Activated CD4-positive, alpha-beta T cell treated with anti-CD3 and anti-CD28 coated beads for 36 hours (primary cell): ENCODE measurements at regions not wholly inside any gene's neighbourhood (a gene's known extent, or its start where the extent isn't known, plus 50 kb on each side); places are given as distances from the start of the nearest gene placed in this dataset.
"Not testable (repeated sequence)": the region's sequence is repeated elsewhere in the genome, so short reads cannot be mapped to it uniquely, and the experiment has no call there.

Experiments used
- ATAC-seq: fragments of 200-7000 bp; cut with Tn5 transposase; one replicate; pipeline ENCODE4 v1.10.0; 2021; ENCODE audit warnings: mild to moderate bottlenecking, moderate library complexity
- CTCF ChIA-PET: fragments of 350-600 bp; sonication (Branson Sonifier 250); formaldehyde crosslinking; loops from one replicate; lab custom pipeline; 2021; ENCODE audit warnings: antibody characterized with exemption; lab: Charles Lee
- POLR2A ChIA-PET: fragments of 350-600 bp; sonication (Branson Sonifier 250); formaldehyde crosslinking; loops from one replicate; lab custom pipeline; 2021; ENCODE audit warnings: antibody characterized with exemption, inconsistent platforms; lab: Charles Lee
- DNase-seq: peaks from one replicate; pipeline ENCODE4 v3.0.0-alpha.2; 2020
- H3K27ac Mint-ChIP-seq: one replicate; pipeline ENCODE4 v1.8.0; 2021; ENCODE audit warnings: mixed read lengths
- H3K27me3 Mint-ChIP-seq: one replicate; pipeline ENCODE4 v1.8.0; 2021; ENCODE audit warnings: mixed read lengths
- H3K36me3 Mint-ChIP-seq: one replicate; pipeline ENCODE4 v1.8.0; 2021; ENCODE audit warnings: low read depth, mixed read lengths
- H3K4me1 Mint-ChIP-seq: one replicate; pipeline ENCODE4 v1.8.0; 2021; ENCODE audit warnings: mixed read lengths
- H3K4me3 Mint-ChIP-seq: one replicate; pipeline ENCODE4 v1.8.0; 2021; ENCODE audit warnings: mild to moderate bottlenecking, moderate library complexity, mixed read lengths
- H3K9me3 Mint-ChIP-seq: one replicate; pipeline ENCODE4 v1.8.0; 2021; ENCODE audit warnings: low read depth, mixed read lengths
- intact Hi-C, 2 experiments: fragments of 100-400 bp; cut with DNase I in 1 of 2; cut with micrococcal nuclease in 1 of 2; formaldehyde crosslinking; loops; one replicate each; pipeline versions ENCODE4 v1.14.2 to v1.15.1; 2022 to 2024; cut with DNase I, micrococcal nuclease

GRCh38 chr5:66273121-66273520 is 129.0 kb downstream of the SREK1 start:
- ChIA-PET POLR2A (no interaction called here), CTCF (interaction anchor here (0.9 kb wide), 1 partner anchor 33 kb away, joined by 3 read pairs; no protein-coding TSS in a partner anchor)
- intact Hi-C loops, result no loop called here
- Mint-ChIP-seq H3K4me3 (no peak overlapping the region), H3K36me3 (no peaks in the 10 kb centered on the region), H3K27me3 (peaks cover 12% of the 10 kb centered on the region), H3K4me1 (no peaks in the 10 kb centered on the region), H3K9me3 (no peaks in the 10 kb centered on the region), H3K27ac (no peak overlapping the region)
- DNase-seq (no peak), ATAC-seq (no peak)

DNA sequence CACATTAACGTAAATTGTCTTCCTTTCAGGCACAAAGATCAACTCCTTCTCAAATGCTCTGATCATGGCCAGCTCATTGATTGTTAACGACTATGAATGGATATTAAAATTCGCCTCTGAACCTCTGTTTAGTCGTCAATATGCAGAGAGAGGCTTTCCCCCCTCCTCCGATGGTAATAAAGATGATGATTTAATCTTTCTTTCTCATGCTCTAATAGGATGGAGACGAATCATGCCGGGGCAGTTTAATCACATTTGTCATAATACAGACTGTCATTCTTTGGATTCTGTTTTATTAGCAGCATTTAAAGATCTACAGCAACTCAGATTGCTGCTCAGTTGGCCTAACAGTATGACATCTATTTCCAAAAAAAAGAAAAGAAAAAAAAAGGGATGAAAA is 132.9 kb downstream of the SREK1 start:
- ChIA-PET CTCF (no interaction called here), POLR2A (no interaction called here)
- no peaks in the 10 kb centered on the region for H3K9me3 Mint-ChIP-seq
- intact Hi-C loops, result no loop called here
- no peak overlapping the region for H3K4me3 Mint-ChIP-seq
- no peaks in the 10 kb centered on the region for H3K36me3 Mint-ChIP-seq
- DNase-seq, result no peak
- ATAC-seq, result no peak
- peaks cover 18% of the 10 kb centered on the region for H3K27me3 Mint-ChIP-seq
- H3K27ac Mint-ChIP-seq, result no peak overlapping the region
- H3K4me1 Mint-ChIP-seq, result no peaks in the 10 kb centered on the region

DNA sequence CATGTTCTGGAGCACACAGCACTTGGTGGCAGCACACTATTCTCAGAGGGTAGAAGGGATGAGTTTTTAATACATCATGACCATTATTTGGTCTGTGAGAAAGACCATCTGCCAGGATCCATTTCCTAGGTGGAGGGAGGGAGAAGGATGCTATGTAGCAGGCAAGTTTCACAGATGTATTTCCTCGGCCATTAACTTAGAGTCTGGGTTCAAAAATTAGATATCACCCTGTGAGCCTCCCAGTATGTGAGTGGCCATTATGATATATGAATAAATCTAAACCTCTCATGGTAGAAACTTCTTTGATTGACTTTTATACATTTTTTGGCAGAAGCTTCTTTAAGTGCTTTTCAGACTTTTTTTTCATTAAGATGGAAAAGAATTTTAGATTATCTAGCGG is 133.9 kb downstream of the SREK1 start:
- ATAC-seq, result no peak
- no peak overlapping the region for H3K27ac Mint-ChIP-seq
- ChIA-PET POLR2A (no interaction called here), CTCF (interaction anchor here (0.6 kb wide), 1 partner anchor 452 kb away, joined by 3 read pairs; no protein-coding TSS in a partner anchor)
- no peak for DNase-seq
- peaks cover 18% of the 10 kb centered on the region for H3K27me3 Mint-ChIP-seq
- intact Hi-C loops, result no loop called here
- H3K36me3 Mint-ChIP-seq, result no peaks in the 10 kb centered on the region
- no peaks in the 10 kb centered on the region for H3K9me3 Mint-ChIP-seq
- no peak overlapping the region for H3K4me3 Mint-ChIP-seq
- no peaks in the 10 kb centered on the region for H3K4me1 Mint-ChIP-seq

DNA sequence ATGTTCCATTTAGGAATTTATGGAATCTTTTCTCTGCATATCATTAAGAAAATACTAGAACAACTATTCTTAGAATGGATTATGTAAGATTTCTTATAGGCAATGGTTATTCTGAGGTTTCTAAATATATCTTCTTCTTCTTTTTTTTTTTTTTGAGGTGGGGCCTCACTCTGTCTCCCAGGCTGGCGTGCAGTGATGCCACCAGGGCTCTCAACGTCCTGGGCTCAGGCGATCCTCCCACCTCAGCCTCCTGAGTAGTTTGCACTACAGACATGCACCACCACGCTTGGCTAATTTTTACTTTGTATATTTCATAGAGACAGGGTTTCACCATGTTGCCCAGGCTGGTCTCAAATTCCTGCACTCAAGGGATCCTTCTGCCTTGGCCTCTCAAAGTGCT is 137.2 kb downstream of the SREK1 start:
- Mint-ChIP-seq H3K27ac (no peak overlapping the region), H3K4me1 (peaks cover 2% of the 10 kb centered on the region), H3K9me3 (no peaks in the 10 kb centered on the region), H3K27me3 (peaks cover 18% of the 10 kb centered on the region), H3K36me3 (no peaks in the 10 kb centered on the region), H3K4me3 (no peak overlapping the region)
- DNase-seq (no peak), ATAC-seq (no peak)
- ChIA-PET POLR2A (no interaction called here), CTCF (no interaction called here)
- intact Hi-C loops, result loop anchor here in 1 of 2 experiments (10.0 kb wide), 1 partner anchor 56 kb away; no protein-coding TSS in a partner anchor

GRCh38 chr5:66284588-66285342 is 140.7 kb downstream of the SREK1 start:
- ATAC-seq, result no peak
- H3K4me3 Mint-ChIP-seq, result no peak overlapping the region
- ChIA-PET CTCF (interaction anchor here (1.1 to 1.2 kb wide), 2 partner anchors 21 to 23 kb away, joined by 3 to 4 read pairs; no protein-coding TSS in a partner anchor), POLR2A (no interaction called here)
- H3K27me3 Mint-ChIP-seq, result peaks cover 5% of the 10 kb centered on the region
- H3K9me3 Mint-ChIP-seq, result no peaks in the 10 kb centered on the region
- H3K4me1 Mint-ChIP-seq, result peaks cover 2% of the 10 kb centered on the region
- intact Hi-C loops, result loop anchor here in 1 of 2 experiments (10.0 kb wide), 1 partner anchor 60 kb away; no protein-coding TSS in a partner anchor
- no peaks in the 10 kb centered on the region for H3K36me3 Mint-ChIP-seq
- no peak for DNase-seq
- H3K27ac Mint-ChIP-seq, result no peak overlapping the region

GRCh38 chr5:66285343-66285922 is 141.3 kb downstream of the SREK1 start:
- CTCF ChIA-PET, result interaction anchor here (1.2 to 2.1 kb wide), 3 partner anchors 21 to 24 kb away, joined by 3 to 6 read pairs (median 3); no protein-coding TSS in a partner anchor
- ATAC-seq, result peak; percentile 74
- DNase-seq, result peak; percentile 35
- Mint-ChIP-seq H3K27me3 (peaks cover 5% of the 10 kb centered on the region), H3K4me1 (peaks cover 2% of the 10 kb centered on the region), H3K27ac (no peak overlapping the region), H3K4me3 (no peak overlapping the region), H3K9me3 (no peaks in the 10 kb centered on the region), H3K36me3 (no peaks in the 10 kb centered on the region)
- intact Hi-C loops, result loop anchor here in 1 of 2 experiments (10.0 kb wide), 1 partner anchor 61 kb away; no protein-coding TSS in a partner anchor
- POLR2A ChIA-PET, result no interaction called here

- Mint-ChIP-seq H3K36me3 (no peaks in the 10 kb centered on the region), H3K9me3 (no peaks in the 10 kb centered on the region), H3K27me3 (peaks cover 5% of the 10 kb centered on the region), H3K4me3 (no peak overlapping the region), H3K4me1 (no peaks in the 10 kb centered on the region), H3K27ac (no peak overlapping the region)
- CTCF ChIA-PET, result no interaction called here
- ATAC-seq (no peak), DNase-seq (no peak)
- intact Hi-C loops, result no loop called here
- POLR2A ChIA-PET, result interaction anchor here (0.7 kb wide), 1 partner anchor 15 kb away, joined by 3 read pairs; no protein-coding TSS in a partner anchor
Observed at GRCh38 chr5:66291771-66292170, 147.7 kb downstream of the SREK1 start.

- H3K27me3 Mint-ChIP-seq, H3K27ac Mint-ChIP-seq, H3K9me3 Mint-ChIP-seq, H3K36me3 Mint-ChIP-seq, POLR2A ChIA-PET, DNase-seq, intact Hi-C loops, ATAC-seq, H3K4me3 Mint-ChIP-seq, H3K4me1 Mint-ChIP-seq: not testable (repeated sequence)
- CTCF ChIA-PET, result interaction anchor here (1.2 kb wide), 1 partner anchor 12 kb away, joined by 3 read pairs; no protein-coding TSS in a partner anchor
Observed at GRCh38 chr5:66293851-66294250, 149.8 kb downstream of the SREK1 start.

DNA sequence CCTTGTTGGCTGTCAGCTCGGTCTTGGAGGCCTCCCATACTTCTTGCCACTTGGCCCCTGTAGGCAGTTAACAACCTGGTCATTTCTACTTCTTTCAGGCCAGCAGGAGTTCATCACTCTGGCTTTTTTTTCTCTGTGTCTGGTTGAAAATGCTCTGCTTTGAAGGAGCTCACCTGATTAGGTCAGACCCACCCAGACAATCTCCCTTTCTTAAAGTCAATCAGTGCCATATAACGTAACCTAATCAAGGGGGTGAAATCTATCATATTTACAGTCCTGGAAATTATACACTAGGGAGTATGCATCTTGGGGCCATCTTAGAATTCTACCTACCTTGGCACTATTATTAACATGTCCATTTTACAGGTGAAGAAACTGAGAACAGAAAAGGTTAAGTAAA is 155.4 kb downstream of the SREK1 start:
- DNase-seq, result no peak
- POLR2A ChIA-PET, result no interaction called here
- Mint-ChIP-seq H3K36me3 (no peaks in the 10 kb centered on the region), H3K4me3 (no peak overlapping the region), H3K27me3 (peaks cover 4% of the 10 kb centered on the region), H3K27ac (no peak overlapping the region), H3K9me3 (no peaks in the 10 kb centered on the region), H3K4me1 (no peaks in the 10 kb centered on the region)
- CTCF ChIA-PET, result no interaction called here
- ATAC-seq, result no peak
- intact Hi-C loops, result no loop called here

DNA sequence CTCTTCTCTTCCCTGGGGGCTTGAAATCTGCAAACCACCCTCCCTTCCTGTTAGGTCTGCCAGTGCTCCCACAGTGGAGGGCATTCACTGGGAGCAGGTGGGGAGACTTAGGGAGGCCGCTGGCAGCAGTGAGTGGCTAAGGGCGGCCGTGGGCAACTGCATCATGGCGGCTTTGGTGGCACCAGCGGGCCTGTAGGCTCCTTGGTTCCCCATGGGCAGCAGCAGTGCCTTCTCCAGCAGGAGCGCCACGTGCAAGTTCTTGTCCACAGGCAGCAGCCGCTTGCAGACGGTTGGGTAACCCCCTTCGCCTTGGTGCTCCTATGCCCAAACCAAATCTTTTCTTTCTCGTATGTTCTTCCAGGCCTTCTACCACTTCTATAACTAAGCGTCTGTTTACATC is 158.2 kb downstream of the SREK1 start:
- Mint-ChIP-seq H3K27me3 (peaks cover 10% of the 10 kb centered on the region), H3K27ac (no peak overlapping the region), H3K36me3 (no peaks in the 10 kb centered on the region), H3K4me3 (no peak overlapping the region), H3K9me3 (no peaks in the 10 kb centered on the region), H3K4me1 (no peaks in the 10 kb centered on the region)
- POLR2A ChIA-PET, result no interaction called here
- ATAC-seq (no peak), DNase-seq (no peak)
- CTCF ChIA-PET, result interaction anchor here (1.1 kb wide), 1 partner anchor 455 kb away, joined by 3 read pairs; no protein-coding TSS in a partner anchor
- intact Hi-C loops, result loop anchor here in 1 of 2 experiments (10.0 kb wide), 1 partner anchor 682 kb away; no protein-coding TSS in a partner anchor

GRCh38 chr5:66306105-66306843 is 162.2 kb downstream of the SREK1 start:
- no peak overlapping the region for H3K27ac Mint-ChIP-seq
- no peaks in the 10 kb centered on the region for H3K9me3 Mint-ChIP-seq
- ChIA-PET CTCF (interaction anchor here (0.6 to 4.9 kb wide), 72 partner anchors 9 to 1092 kb away, joined by 3 to 63 read pairs (median 4); no protein-coding TSS in a partner anchor), POLR2A (interaction anchor here (0.5 to 0.6 kb wide), 3 partner anchors 15 to 137 kb away, joined by 3 to 4 read pairs (median 3); no protein-coding TSS in a partner anchor)
- peaks cover 2% of the 10 kb centered on the region for H3K4me1 Mint-ChIP-seq
- H3K4me3 Mint-ChIP-seq, result no peak overlapping the region
- peaks cover 8% of the 10 kb centered on the region for H3K27me3 Mint-ChIP-seq
- intact Hi-C loops, result loop anchor here in 1 of 2 experiments (2.0 to 10.0 kb wide), 8 partner anchors 66 to 901 kb away; partner anchors contain the start of gene MAST4
- peak; percentile 73 for ATAC-seq
- no peaks in the 10 kb centered on the region for H3K36me3 Mint-ChIP-seq
- peak; percentile 45 for DNase-seq
